ENCODE measurements at regions not wholly inside any gene's neighbourhood (a gene's known extent, or its start where the extent isn't known, plus 50 kb on each side); places are given as distances from the start of the nearest gene placed in this dataset.

DNA sequence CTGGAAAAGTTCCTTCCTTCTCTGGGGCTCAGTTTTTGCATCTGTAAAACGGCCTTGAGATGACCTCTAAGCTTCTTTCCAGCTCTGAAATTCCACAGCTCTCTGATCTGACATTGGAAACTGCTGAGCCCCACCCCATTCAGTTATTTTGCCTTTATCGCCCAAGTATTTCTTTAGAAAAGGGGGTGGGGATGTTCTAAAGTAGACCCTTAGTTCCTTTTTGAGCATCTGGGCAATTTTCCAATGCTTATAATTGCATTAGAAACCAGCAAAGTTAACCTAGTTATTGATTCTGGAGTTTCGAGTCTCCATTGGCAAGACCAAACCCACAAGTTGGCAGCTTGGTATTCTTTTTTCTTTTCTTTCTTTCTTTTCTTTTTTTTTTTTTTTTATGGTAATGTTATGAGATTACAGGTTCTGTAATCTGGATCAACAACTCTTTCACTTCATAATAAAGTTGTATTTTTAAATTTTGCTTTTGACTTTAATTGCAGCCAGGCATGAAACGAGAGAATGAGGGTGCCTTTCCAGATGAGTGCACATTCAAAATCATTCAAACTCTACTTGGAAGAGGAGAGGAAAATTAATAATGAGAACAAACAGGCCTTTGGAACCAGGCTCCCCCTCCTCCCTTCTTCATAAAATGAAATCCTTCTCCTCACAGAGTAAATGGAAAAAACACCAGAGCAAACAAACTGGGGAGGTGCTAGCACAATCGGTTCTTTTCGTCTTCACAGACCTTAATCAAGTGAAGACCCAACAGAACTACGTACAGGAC lies 76.8 kb upstream of the LRIG1 start:
- no peak overlapping the region for H3K27ac ChIP-seq (ENCODE audit: low read depth in 1 of 2, low read length in 2 of 2)
- H3K4me3 ChIP-seq (ENCODE audit: low read depth in 1 of 3, low read length in 3 of 3), result no peak overlapping the region
- H3K36me3 ChIP-seq (ENCODE audit: control insufficient read depth in 4 of 4, insufficient read depth in 3 of 4, low read depth in 1 of 4, low read length in 3 of 4), result no peaks in the 10 kb centered on the region
- no peak for DNase-seq (ENCODE audit: low spot score)
- no peaks in the 10 kb centered on the region for H3K27me3 ChIP-seq (ENCODE audit: control insufficient read depth in 4 of 4, insufficient read depth in 4 of 4, low read length in 3 of 4)
- H3K9me3 ChIP-seq (ENCODE audit: control insufficient read depth in 4 of 4, low read length in 3 of 4), result no peaks in the 10 kb centered on the region
- H3K4me1 ChIP-seq (ENCODE audit: control insufficient read depth in 4 of 4, insufficient read depth in 4 of 4, low read length in 3 of 4), result no peaks in the 10 kb centered on the region
- WGBS, result 74% methylated on average over 7 of the region's 7 CpGs
- TF ChIP-seq FOXA2 (IDR thresholded peaks at IDR 0.05) (no peak), JUND (IDR thresholded peaks at IDR 0.05) (no peak), FOXA1 (IDR thresholded peaks at IDR 0.05) (no peak), NR2F2 (IDR thresholded peaks at IDR 0.05) (no peak), YY1 (IDR thresholded peaks at IDR 0.05) (no peak), GABPA (IDR thresholded peaks at IDR 0.05 in 1 of 2, conservative IDR thresholded peaks at IDR 0.05 in 1 of 2) (no peak), HNF4G (IDR thresholded peaks at IDR 0.05) (no peak), RAD21 (IDR thresholded peaks at IDR 0.05) (no peak), RXRA (IDR thresholded peaks at IDR 0.05) (no peak), TAF1 (conservative IDR thresholded peaks at IDR 0.05) (no peak), SP1 (IDR thresholded peaks at IDR 0.05) (no peak), EGR1 (IDR thresholded peaks at IDR 0.05; ENCODE audit: low read depth in 2 of 2) (no peak)
- TF ChIP-seq, protein P1, sequence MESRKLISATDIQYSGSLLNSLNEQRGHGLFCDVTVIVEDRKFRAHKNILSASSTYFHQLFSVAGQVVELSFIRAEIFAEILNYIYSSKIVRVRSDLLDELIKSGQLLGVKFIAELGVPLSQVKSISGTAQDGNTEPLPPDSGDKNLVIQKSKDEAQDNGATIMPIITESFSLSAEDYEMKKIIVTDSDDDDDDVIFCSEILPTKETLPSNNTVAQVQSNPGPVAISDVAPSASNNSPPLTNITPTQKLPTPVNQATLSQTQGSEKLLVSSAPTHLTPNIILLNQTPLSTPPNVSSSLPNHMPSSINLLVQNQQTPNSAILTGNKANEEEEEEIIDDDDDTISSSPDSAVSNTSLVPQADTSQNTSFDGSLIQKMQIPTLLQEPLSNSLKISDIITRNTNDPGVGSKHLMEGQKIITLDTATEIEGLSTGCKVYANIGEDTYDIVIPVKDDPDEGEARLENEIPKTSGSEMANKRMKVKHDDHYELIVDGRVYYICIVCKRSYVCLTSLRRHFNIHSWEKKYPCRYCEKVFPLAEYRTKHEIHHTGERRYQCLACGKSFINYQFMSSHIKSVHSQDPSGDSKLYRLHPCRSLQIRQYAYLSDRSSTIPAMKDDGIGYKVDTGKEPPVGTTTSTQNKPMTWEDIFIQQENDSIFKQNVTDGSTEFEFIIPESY (IDR thresholded peaks at IDR 0.05), result no peak
- TF ChIP-seq, protein P2, sequence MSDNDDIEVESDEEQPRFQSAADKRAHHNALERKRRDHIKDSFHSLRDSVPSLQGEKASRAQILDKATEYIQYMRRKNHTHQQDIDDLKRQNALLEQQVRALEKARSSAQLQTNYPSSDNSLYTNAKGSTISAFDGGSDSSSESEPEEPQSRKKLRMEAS (IDR thresholded peaks at IDR 0.05), result no peak
- TF ChIP-seq, protein P3, sequence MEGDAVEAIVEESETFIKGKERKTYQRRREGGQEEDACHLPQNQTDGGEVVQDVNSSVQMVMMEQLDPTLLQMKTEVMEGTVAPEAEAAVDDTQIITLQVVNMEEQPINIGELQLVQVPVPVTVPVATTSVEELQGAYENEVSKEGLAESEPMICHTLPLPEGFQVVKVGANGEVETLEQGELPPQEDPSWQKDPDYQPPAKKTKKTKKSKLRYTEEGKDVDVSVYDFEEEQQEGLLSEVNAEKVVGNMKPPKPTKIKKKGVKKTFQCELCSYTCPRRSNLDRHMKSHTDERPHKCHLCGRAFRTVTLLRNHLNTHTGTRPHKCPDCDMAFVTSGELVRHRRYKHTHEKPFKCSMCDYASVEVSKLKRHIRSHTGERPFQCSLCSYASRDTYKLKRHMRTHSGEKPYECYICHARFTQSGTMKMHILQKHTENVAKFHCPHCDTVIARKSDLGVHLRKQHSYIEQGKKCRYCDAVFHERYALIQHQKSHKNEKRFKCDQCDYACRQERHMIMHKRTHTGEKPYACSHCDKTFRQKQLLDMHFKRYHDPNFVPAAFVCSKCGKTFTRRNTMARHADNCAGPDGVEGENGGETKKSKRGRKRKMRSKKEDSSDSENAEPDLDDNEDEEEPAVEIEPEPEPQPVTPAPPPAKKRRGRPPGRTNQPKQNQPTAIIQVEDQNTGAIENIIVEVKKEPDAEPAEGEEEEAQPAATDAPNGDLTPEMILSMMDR (IDR thresholded peaks at IDR 0.05; ENCODE audit: low read depth, low read length, missing input control), result no peak
- TF ChIP-seq, protein P4, sequence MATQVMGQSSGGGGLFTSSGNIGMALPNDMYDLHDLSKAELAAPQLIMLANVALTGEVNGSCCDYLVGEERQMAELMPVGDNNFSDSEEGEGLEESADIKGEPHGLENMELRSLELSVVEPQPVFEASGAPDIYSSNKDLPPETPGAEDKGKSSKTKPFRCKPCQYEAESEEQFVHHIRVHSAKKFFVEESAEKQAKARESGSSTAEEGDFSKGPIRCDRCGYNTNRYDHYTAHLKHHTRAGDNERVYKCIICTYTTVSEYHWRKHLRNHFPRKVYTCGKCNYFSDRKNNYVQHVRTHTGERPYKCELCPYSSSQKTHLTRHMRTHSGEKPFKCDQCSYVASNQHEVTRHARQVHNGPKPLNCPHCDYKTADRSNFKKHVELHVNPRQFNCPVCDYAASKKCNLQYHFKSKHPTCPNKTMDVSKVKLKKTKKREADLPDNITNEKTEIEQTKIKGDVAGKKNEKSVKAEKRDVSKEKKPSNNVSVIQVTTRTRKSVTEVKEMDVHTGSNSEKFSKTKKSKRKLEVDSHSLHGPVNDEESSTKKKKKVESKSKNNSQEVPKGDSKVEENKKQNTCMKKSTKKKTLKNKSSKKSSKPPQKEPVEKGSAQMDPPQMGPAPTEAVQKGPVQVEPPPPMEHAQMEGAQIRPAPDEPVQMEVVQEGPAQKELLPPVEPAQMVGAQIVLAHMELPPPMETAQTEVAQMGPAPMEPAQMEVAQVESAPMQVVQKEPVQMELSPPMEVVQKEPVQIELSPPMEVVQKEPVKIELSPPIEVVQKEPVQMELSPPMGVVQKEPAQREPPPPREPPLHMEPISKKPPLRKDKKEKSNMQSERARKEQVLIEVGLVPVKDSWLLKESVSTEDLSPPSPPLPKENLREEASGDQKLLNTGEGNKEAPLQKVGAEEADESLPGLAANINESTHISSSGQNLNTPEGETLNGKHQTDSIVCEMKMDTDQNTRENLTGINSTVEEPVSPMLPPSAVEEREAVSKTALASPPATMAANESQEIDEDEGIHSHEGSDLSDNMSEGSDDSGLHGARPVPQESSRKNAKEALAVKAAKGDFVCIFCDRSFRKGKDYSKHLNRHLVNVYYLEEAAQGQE (IDR thresholded peaks at IDR 0.05), result no peak
- H3K9ac ChIP-seq (ENCODE audit: low read depth in 1 of 2, low read length in 2 of 2), result no peak overlapping the region

DNA sequence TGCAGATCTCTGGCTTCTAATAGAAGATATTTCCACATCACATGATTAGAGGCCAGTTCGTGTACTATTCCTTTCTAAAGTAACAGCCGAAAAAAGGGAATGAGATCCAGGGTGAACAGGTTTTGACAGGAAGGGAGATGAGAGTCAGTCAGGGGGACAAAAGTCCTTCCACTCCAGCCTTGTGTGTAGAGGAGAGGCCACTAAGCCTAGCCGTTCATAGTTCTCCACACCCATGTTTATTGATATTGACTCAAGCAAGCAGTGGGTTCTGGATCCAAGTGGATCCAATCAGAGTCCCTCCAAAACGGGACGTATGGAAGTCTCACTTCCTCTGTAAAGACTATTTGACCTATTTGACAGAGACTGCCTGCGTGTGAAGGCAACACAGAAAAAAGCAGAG lies 80.4 kb upstream of the LRIG1 start:
- TF ChIP-seq HNF4A (conservative IDR thresholded peaks at IDR 0.05) (no peak), HNF4G (IDR thresholded peaks at IDR 0.05) (no peak), FOXA2 (IDR thresholded peaks at IDR 0.05) (no peak), YY1 (IDR thresholded peaks at IDR 0.05) (no peak), NR2F2 (IDR thresholded peaks at IDR 0.05) (no peak), FOXA1 (IDR thresholded peaks at IDR 0.05) (no peak), SP1 (IDR thresholded peaks at IDR 0.05) (no peak), GABPA (IDR thresholded peaks at IDR 0.05 in 1 of 2, conservative IDR thresholded peaks at IDR 0.05 in 1 of 2) (no peak)
- TF ChIP-seq, protein P2 (IDR thresholded peaks at IDR 0.05), result no peak
- Histone ChIP-seq H3K36me3 (ENCODE audit: control insufficient read depth in 4 of 4, insufficient read depth in 3 of 4, low read depth in 1 of 4, low read length in 3 of 4) (no peaks in the 10 kb centered on the region), H3K4me3 (ENCODE audit: low read depth in 1 of 3, low read length in 3 of 3) (no peak overlapping the region), H3K27me3 (ENCODE audit: control insufficient read depth in 4 of 4, insufficient read depth in 4 of 4, low read length in 3 of 4) (no peaks in the 10 kb centered on the region), H3K9me3 (ENCODE audit: control insufficient read depth in 4 of 4, low read length in 3 of 4) (no peaks in the 10 kb centered on the region), H3K4me1 (ENCODE audit: control insufficient read depth in 4 of 4, insufficient read depth in 4 of 4, low read length in 3 of 4) (no peaks in the 10 kb centered on the region), H3K27ac (ENCODE audit: low read depth in 1 of 2, low read length in 2 of 2) (no peak overlapping the region), H3K9ac (ENCODE audit: low read depth in 1 of 2, low read length in 2 of 2) (no peak overlapping the region)
- 75% methylated on average over 6 of the region's 6 CpGs for WGBS
- no peak for DNase-seq (ENCODE audit: low spot score)

Measured in liver (tissue), 8 donors.